OCI-LY3 (cell line): ENCODE measurements at regions not wholly inside any gene's neighbourhood (a gene's known extent, or its start where the extent isn't known, plus 50 kb on each side); places are given as distances from the start of the nearest gene placed in this dataset.

Source experiments
- CTCF ChIP-seq: fragments of 200-600, 300-600 bp; sonication (generic); IDR thresholded peaks from 2 replicates; pipeline ENCODE4 v1.5.1; 2014; ENCODE audit warnings: antibody characterized with exemption, low read length, low read depth
- EZH2phosphoT487 ChIP-seq: fragments of 200-600 bp; shearing (Covaris generic); IDR thresholded peaks from 2 replicates; pipeline ENCODE4 v1.6.1; 2018; ENCODE audit warnings: antibody characterized with exemption, mixed run types, low read depth

- TF ChIP-seq CTCF (no peak), EZH2phosphoT487 (no peak)
These were observed 156.5 kb upstream of the AGR3 start for GRCh38 chr7:17038160-17038782.
